OCI-LY7 (cell line): ENCODE measurements at regions not wholly inside any gene's neighbourhood (a gene's known extent, or its start where the extent isn't known, plus 50 kb on each side); places are given as distances from the start of the nearest gene placed in this dataset.

ENCODE experiments used
- CTCF ChIP-seq: fragments of 200-600 bp; sonication (generic); conservative IDR thresholded peaks from 2 replicates; pipeline ENCODE4 v1.5.1; 2014; ENCODE audit warnings: mild to moderate bottlenecking, antibody characterized with exemption, low read length, moderate library complexity, mixed read lengths
- EZH2phosphoT487 ChIP-seq: fragments of 200-600 bp; sonication (generic); IDR thresholded peaks from 2 replicates; pipeline ENCODE4 v1.6.1; 2018; ENCODE audit warnings: low read depth, borderline replicate concordance, mild to moderate bottlenecking, mixed run types, antibody characterized with exemption, low read length, moderate library complexity, mixed read lengths

- no peak for TF ChIP-seq CTCF
- TF ChIP-seq EZH2phosphoT487: no peak
Observed at GRCh38 chr3:156776031-156776430, 50.1 kb upstream of the LEKR1 start.
